ENCODE measurements at regions not wholly inside any gene's neighbourhood (a gene's known extent, or its start where the extent isn't known, plus 50 kb on each side); places are given as distances from the start of the nearest gene placed in this dataset.

GRCh38 chr3:38964646-38965045 is 87.1 kb downstream of the SCN11A start:
- TF ChIP-seq CTCF (IDR thresholded peaks at IDR 0.05): no peak
- no peak for TF ChIP-seq POLR2A (IDR thresholded peaks at IDR 0.05)
